SK-N-MC (cell line): ENCODE measurements at regions not wholly inside any gene's neighbourhood (a gene's known extent, or its start where the extent isn't known, plus 50 kb on each side); places are given as distances from the start of the nearest gene placed in this dataset.

Experiments used
- EZH2 ChIP-seq: fragments of 200-600 bp; sonication (generic); IDR thresholded peaks from one replicate; pipeline ENCODE4 v1.6.1; 2017; ENCODE audit warnings: antibody characterized with exemption
- FOXP2 ChIP-seq: optimal IDR thresholded peaks from 2 replicates; pipeline ENCODE3; 2011; ENCODE audit warnings: mild to moderate bottlenecking, moderate library complexity; ENCODE audit not compliant: insufficient read depth; ENCODE audit errors: extremely low read length, control extremely low read depth
- POLR2AphosphoS5 ChIP-seq: IDR thresholded peaks from 2 replicates; pipeline ENCODE4 v1.6.1; 2012; ENCODE audit warnings: mild to moderate bottlenecking, low read depth, low read length, borderline replicate concordance

DNA sequence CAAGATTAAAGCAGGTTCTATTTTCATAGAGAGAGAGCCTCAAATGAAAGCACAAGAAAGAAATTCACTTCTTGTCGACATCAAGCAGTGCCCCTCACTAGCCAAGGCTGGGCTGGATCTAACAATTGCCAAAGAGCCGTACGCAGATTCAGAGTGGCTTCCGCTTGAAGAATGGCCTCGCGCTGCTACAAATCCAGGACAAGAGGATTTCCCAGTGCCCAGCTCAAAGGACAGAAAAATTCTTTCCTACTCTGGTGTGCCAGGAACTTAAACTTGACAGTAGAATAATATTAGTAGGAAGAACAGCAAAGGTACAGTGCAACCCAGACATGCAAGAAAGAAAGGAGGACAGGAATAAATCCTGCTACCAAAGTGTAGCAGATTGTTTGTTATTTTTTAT, 56.5 kb upstream of the PPARGC1A start:
- TF ChIP-seq POLR2AphosphoS5 (no peak), EZH2 (no peak), FOXP2 (no peak)
